Gastroesophageal sphincter (tissue), 3 donors: ENCODE measurements at regions not wholly inside any gene's neighbourhood (a gene's known extent, or its start where the extent isn't known, plus 50 kb on each side); places are given as distances from the start of the nearest gene placed in this dataset.

ENCODE experiments used
- EP300 ChIP-seq: sonication (generic); formaldehyde crosslinking; IDR thresholded peaks from one replicate; pipeline ENCODE4 v1.6.1; 2017; ENCODE audit warnings: antibody characterized with exemption, mild to moderate bottlenecking
- POLR2AphosphoS5 ChIP-seq: sonication (generic); formaldehyde crosslinking; IDR thresholded peaks from one replicate; pipeline ENCODE4 v1.6.1; 2017; ENCODE audit warnings: antibody characterized with exemption
- TF ChIP-seq, protein P1 (sequence below), 4 experiments: fragments of 200-600 bp in 2 of 4; fragments of 450-650 bp in 2 of 4; sonication (generic) in 1 of 4; IDR thresholded peaks; one replicate each; pipeline ENCODE4 v1.5.1; 2017 to 2019; ENCODE audit warnings: antibody characterized with exemption in 4 of 4, mild to moderate bottlenecking in 2 of 4, moderate library complexity in 2 of 4

DNA sequence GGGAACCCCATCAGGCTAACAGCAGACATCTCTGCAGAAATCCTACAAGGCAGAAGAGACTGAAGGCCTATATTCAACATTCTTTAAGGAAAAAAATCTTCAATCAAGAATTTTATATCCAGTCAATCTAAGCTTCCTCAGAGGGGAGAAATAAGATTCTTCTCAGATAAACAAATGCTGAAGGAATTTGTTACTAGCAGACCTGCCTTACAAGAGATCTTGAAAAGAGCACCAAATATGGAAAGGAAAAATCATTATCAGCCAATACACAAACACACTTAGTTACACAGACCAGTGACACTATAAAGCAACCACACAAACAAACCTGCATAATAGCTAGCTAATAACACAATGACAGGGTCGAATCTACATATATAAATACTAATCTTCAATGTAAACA, 96.5 kb downstream of the SUCLG1 start:
- TF ChIP-seq, protein P1, sequence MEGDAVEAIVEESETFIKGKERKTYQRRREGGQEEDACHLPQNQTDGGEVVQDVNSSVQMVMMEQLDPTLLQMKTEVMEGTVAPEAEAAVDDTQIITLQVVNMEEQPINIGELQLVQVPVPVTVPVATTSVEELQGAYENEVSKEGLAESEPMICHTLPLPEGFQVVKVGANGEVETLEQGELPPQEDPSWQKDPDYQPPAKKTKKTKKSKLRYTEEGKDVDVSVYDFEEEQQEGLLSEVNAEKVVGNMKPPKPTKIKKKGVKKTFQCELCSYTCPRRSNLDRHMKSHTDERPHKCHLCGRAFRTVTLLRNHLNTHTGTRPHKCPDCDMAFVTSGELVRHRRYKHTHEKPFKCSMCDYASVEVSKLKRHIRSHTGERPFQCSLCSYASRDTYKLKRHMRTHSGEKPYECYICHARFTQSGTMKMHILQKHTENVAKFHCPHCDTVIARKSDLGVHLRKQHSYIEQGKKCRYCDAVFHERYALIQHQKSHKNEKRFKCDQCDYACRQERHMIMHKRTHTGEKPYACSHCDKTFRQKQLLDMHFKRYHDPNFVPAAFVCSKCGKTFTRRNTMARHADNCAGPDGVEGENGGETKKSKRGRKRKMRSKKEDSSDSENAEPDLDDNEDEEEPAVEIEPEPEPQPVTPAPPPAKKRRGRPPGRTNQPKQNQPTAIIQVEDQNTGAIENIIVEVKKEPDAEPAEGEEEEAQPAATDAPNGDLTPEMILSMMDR (IDR thresholded peaks at IDR 0.05): no peak
- TF ChIP-seq EP300 (no peak), POLR2AphosphoS5 (no peak)
